ENCODE measurements at regions not wholly inside any gene's neighbourhood (a gene's known extent, or its start where the extent isn't known, plus 50 kb on each side); places are given as distances from the start of the nearest gene placed in this dataset.

DNA sequence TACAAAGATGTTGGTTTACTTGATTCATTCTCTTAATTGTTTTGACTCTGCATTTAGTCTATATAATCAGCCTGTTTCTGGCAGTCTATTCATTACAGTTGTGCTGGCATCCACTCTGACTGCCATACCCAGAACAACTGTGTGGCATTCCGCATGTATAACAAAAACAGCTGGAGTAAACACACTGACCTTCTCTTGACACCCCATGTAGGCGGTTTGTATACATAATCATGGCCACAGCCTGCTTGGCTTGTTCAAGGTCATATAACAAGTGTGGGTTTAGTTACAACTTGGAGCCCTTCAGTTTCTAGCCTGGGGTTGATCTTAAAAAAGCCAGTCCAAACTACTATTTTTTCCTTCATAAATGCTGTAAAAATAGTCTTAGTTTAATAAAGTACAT lies 70.9 kb downstream of the MBL2 start:
- no peaks in the 10 kb centered on the region for H3K9me3 ChIP-seq (ENCODE audit: low read depth)
- DNase-seq (ENCODE audit: low read depth in 1 of 2, low spot score in 1 of 2), result no peak
- H3K4me3 ChIP-seq, result no peak overlapping the region
- H3K27me3 ChIP-seq, result peaks cover 37% of the 10 kb centered on the region
- H3K36me3 ChIP-seq, result no peaks in the 10 kb centered on the region
- no peaks in the 10 kb centered on the region for H3K4me1 ChIP-seq (ENCODE audit: low read depth)
- no peak overlapping the region for H3K27ac ChIP-seq
- TF ChIP-seq, protein P1, sequence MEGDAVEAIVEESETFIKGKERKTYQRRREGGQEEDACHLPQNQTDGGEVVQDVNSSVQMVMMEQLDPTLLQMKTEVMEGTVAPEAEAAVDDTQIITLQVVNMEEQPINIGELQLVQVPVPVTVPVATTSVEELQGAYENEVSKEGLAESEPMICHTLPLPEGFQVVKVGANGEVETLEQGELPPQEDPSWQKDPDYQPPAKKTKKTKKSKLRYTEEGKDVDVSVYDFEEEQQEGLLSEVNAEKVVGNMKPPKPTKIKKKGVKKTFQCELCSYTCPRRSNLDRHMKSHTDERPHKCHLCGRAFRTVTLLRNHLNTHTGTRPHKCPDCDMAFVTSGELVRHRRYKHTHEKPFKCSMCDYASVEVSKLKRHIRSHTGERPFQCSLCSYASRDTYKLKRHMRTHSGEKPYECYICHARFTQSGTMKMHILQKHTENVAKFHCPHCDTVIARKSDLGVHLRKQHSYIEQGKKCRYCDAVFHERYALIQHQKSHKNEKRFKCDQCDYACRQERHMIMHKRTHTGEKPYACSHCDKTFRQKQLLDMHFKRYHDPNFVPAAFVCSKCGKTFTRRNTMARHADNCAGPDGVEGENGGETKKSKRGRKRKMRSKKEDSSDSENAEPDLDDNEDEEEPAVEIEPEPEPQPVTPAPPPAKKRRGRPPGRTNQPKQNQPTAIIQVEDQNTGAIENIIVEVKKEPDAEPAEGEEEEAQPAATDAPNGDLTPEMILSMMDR (IDR thresholded peaks at IDR 0.05; ENCODE audit: low read depth, low read length), result no peak

DNA sequence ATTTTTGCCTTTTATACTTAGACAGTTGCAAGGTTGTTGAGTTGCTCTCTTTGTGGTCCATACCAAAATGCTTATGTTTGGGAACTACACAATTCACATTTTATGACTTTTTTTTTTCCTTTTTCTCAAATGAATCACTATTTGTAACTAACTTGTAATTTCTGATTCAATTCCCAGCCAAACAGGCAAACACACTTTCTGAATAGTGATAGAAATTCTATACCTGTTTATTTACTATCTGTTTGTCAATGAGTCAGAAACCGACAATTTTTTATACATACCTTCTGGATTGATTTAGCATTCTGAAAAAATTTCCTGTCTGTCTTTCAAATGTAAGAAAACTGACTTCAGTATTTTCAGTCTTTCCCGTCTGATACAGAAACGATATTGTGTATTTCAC lies 69.1 kb downstream of the MBL2 start:
- DNase-seq (ENCODE audit: low read depth in 1 of 2, low spot score in 1 of 2), result no peak
- Histone ChIP-seq H3K4me3 (no peak overlapping the region), H3K36me3 (no peaks in the 10 kb centered on the region), H3K9me3 (ENCODE audit: low read depth) (no peaks in the 10 kb centered on the region), H3K27ac (no peak overlapping the region), H3K27me3 (peaks cover 28% of the 10 kb centered on the region), H3K4me1 (ENCODE audit: low read depth) (no peaks in the 10 kb centered on the region)
- TF ChIP-seq, protein P1 (IDR thresholded peaks at IDR 0.05; ENCODE audit: low read depth, low read length), result no peak

DNA sequence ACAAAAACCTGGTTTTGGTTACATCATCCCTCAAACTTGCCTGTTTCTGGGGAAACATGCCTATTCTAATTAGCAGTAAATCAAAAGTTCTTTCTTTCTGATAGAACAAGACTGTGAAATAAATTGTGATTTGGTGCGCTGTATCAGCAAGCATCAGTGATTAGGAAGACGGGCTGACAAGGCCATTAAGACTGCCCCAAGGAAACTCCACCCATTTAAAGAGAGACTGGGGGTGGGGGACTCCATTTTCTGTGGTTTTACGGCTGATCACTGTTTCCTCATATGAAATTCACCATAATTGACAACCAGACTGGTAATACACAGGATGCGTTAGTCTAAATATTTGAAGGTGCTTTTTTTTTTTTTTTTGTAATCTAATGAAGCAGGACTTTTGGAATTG lies 68.7 kb downstream of the MBL2 start:
- TF ChIP-seq, protein P1 (IDR thresholded peaks at IDR 0.05; ENCODE audit: low read depth, low read length), result no peak
- H3K4me3 ChIP-seq, result no peak overlapping the region

DNA sequence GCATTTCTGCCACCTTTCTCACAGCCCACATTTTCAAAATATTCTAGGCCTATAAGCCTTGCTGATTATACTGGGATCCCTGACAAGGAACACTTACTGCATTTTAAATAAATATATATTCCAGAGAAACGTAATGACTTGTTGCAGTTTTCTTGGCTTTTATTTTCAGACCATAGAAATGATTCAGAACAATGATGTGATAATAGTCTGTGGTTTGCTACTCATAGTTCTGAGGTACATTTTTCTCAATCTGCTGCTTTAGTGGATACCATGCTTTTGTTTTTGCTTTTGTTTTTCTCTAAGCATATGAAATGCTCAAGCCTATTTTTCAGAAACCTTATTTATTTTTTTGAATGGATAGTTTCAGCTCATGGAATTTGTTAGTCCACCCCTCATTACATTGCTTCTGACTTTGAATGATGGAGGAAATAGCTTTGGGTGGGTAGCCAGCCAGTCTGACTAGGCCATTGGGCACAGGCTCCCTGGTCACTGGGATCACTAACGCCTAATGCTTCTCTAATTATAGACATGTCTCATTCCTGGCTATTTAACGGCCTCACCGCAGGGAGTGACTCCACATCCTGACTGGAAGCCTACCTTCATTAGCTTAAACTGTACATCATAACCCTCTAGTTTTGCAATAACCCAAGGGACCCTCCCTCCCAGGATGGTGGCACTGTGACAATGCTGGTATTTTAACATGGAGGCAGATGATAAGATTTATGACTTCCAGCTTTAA lies 66.1 kb downstream of the MBL2 start:
- H3K4me3 ChIP-seq, result no peak overlapping the region
- no peaks in the 10 kb centered on the region for H3K9me3 ChIP-seq (ENCODE audit: low read depth)
- H3K27ac ChIP-seq, result no peak overlapping the region
- no peaks in the 10 kb centered on the region for H3K36me3 ChIP-seq
- TF ChIP-seq, protein P1 (IDR thresholded peaks at IDR 0.05; ENCODE audit: low read depth, low read length), result no peak
- peak in 1 of 2 donors; percentile 12 for DNase-seq (ENCODE audit: low read depth in 1 of 2, low spot score in 1 of 2)
- no peaks in the 10 kb centered on the region for H3K4me1 ChIP-seq (ENCODE audit: low read depth)
- H3K27me3 ChIP-seq, result peaks cover 12% of the 10 kb centered on the region

More for the DNA sequence above, 68.7 kb downstream of the MBL2 start:
- no peaks in the 10 kb centered on the region for H3K9me3 ChIP-seq (ENCODE audit: low read depth)
- H3K27me3 ChIP-seq, result peaks cover 25% of the 10 kb centered on the region
- peak in 1 of 2 donors; percentile 3 for DNase-seq (ENCODE audit: low read depth in 1 of 2, low spot score in 1 of 2)
- no peak overlapping the region for H3K27ac ChIP-seq
- H3K4me1 ChIP-seq (ENCODE audit: low read depth), result no peaks in the 10 kb centered on the region
- no peaks in the 10 kb centered on the region for H3K36me3 ChIP-seq
